ENCODE measurements at regions not wholly inside any gene's neighbourhood (a gene's known extent, or its start where the extent isn't known, plus 50 kb on each side); places are given as distances from the start of the nearest gene placed in this dataset.
A peak's percentile ranks its signal among the peaks of the same experiment; 100 is the strongest.
"Not testable (repeated sequence)": the region's sequence is repeated elsewhere in the genome, so short reads cannot be mapped to it uniquely, and the experiment has no call there.

DNA sequence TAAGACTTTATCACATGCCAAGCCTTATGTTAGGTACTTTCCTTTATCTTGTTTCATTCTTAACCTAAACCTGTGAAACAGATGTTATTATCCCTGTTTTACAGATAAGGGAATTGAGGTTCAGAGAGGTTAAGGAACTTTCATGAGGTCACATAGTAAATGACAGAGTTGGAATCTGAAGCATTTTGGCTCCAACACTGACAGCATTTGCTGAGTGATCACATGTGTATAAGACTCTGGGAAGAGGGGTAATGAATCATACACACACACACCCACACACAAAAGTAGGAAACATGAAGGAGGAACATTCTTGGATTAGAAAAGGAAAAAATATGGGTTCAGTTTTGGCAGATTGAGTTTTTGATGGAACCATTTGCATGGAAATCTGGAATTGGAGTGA lies 212.5 kb downstream of the GJA1 start:
- no peak for DNase-seq

GRCh38 chr6:121649951-121650350 lies 214.5 kb downstream of the GJA1 start:
- no peak for DNase-seq

- DNase-seq = no peak
These were observed 216.0 kb downstream of the GJA1 start for GRCh38 chr6:121651420-121651819.

GRCh38 chr6:121652223-121652622 lies 216.8 kb downstream of the GJA1 start:
- DNase-seq = no peak

DNA sequence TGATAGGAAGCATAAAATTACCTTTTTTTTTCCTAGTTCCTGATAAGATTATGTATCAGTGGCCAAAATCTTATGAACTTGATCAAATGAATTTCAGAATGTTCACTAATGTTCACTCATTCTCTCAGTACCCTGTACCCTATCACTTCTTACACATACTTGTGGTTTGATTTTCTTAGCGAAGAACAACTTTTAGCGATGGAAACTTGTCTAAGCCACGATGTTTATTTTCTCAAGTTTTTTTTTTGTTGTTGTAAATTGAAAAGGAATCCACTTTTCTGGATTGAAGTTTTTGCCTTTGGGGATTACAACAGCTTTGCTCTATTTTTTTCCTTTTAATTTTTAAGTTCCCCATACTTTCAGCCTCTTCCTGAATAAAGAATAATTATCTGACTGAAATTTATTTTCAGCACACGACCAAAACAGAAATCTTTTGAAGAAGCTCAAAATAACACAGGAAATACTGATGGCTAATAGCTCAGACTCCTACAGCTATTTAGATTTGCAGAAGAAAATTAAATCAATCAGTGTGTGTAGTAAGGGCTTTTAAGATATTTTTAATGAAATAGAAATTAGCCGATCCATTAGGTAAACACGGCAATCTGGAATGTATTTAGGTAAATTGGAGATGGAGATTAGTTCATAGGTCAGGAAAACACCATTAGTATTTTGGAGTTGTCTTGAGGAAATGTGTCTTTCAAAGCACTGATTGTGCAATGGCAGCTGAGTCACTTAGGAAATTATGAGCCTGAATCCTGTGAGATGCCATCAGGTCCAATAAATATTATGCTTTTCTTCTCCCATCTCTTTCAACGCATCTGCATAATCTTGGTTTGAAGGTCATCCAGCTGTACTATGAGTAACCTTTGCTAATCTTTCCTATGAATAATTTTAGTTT lies 217.5 kb downstream of the GJA1 start:
- no peak for DNase-seq

DNA sequence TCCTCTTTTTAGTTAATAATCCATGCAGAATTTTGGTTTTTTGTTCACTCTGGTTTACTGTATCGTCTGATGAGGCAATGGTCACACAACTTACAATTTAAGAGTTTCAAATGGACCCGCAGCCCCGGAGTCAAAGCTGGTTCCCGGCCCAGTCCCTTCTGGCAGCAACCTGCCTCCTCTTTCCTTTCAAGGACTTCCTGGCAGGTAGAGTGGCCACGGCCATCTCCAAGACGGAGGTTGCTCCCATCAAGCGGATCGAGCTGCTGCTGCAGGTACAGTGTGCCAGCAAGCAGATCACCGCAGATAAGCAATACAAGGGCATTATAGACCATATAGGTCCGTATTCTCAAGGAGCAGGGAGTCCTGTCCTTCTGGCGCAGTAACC lies 218.2 kb downstream of the GJA1 start:
- no peak for DNase-seq

- DNase-seq = no peak
These were observed 222.5 kb downstream of the GJA1 start for GRCh38 chr6:121657972-121658371.

- no peak for DNase-seq
These were observed 224.8 kb downstream of the GJA1 start for GRCh38 chr6:121660277-121660676.

GRCh38 chr6:121663292-121663810 lies 227.9 kb downstream of the GJA1 start:
- DNase-seq = no peak

DNA sequence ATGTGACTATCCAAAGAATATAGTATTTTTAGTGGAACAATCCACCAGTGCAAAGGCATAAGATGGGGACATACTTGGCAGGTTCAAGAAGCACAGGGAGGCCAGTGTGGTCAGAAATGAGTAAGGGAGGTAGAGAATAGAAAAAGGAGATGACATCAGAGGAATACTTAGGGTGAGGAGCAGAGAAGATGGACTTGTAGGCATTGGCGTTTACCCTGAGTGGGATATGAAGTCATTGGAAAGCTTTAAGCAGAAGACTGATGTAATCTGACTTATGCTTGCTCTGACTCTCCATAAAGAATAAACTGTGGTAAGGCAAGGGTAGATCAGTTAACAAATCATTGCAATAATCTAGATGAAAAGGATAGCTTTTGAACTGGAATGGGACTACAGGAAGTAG lies 228.7 kb downstream of the GJA1 start:
- DNase-seq = no peak

- DNase-seq = no peak
These were observed 231.4 kb downstream of the GJA1 start for GRCh38 chr6:121666814-121667213.

GRCh38 chr6:121668259-121668658 lies 232.8 kb downstream of the GJA1 start:
- no peak for DNase-seq

GRCh38 chr6:121670511-121670910 lies 235.1 kb downstream of the GJA1 start:
- DNase-seq = no peak

DNA sequence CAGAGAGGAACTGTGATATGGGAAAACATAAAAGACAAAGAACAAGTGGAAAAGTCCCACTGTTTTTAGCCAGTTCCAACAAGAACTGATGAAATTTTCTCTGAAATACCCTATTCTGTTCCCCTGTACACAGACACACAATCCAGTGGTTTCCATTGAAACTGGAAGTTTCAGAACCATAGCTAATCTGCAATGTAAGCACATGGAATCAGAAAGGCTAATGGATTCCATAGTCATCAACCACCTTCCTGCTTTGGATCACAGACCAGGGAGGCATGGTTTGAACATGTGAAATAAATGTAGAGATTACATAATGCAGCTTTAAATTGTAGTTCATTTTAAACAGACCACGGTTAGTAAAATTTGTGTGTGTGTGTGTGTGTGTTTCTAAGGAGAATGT lies 242.1 kb downstream of the GJA1 start:
- no peak for DNase-seq

- DNase-seq = no peak
These were observed 242.8 kb downstream of the GJA1 start for GRCh38 chr6:121678245-121678644.

DNA sequence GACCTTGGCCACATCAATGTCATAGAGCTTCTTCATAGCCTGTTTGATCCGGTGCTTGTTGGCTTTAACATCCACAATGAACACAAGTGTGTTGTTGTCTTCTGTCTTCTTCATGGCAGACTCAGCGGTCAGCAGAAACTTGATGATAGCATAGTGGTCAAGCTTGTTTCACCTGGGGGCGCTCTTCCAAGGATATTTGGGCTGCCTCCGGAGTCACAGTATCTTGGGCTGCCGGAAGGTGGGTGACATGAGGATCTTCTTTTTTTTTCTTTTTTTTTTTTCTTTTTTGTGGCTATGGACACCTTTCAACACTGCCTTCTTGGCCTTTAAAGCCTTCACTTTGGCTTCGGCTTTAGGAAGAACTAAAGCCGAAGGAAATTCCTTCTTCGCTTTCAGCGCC lies 244.6 kb downstream of the GJA1 start:
- DNase-seq = no peak

DNA sequence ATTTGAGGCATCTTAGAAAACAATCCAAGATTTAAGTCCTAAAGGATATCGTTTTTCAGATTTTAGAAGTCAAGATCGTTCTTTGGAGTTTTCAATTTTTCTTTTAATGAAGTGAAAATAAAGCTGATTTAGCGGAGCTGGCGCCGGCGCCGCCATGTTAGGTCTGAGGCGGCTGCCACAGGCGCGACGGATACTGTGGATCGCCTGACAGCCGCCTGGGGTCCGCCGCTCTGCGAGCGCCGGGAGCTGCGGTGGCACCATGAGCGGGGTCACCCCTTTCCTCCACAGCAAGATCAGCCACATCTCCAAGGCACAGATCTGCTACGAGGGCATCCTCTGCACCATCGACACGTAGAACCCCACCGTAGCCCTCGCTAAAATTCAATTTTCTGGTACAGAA lies 247.2 kb downstream of the GJA1 start:
- no peak for DNase-seq

GRCh38 chr6:121685806-121686205 lies 250.4 kb downstream of the GJA1 start:
- DNase-seq = not testable (repeated sequence)

DNA sequence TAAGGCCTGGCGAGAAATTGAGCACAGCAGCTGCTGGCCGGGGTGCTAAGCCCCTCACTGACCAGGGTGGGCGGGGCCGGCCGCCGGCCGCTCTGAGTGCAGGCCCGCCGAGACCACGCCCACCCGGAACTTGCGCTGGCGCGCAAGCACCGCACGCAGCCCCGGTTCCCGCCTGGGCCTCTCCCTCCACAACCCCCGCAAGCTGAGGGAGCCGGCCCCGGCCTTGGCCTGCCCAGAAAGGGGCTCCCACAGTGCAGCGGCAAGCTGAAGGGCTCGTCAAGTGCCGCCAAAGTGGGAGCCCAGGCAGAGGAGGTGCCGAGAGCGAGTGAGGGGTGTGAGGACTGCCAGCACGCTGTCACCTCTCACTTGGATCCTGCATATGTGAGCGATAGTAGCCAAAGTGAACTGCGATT lies 251.2 kb downstream of the GJA1 start:
- no peak for DNase-seq

DNA sequence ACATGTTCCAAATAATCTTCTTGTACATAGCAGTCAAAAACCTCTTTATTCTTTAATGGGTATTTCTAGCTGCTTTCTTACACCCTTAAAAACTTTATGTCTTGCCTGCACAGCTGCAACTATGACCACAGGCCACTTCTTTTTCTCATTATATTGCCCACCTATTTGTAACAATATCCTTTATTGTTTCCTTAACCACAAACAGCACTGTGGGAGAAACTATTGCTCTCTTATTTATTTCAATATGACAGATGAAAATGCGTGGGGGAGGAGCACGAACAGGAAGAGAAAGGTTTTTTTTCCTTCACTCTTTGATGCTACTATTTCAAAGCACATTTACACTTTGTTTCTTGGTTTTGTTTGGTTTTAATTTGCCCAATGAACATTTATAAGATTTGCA lies 253.5 kb downstream of the GJA1 start:
- DNase-seq = no peak

- no peak for DNase-seq
These were observed 255.7 kb downstream of the GJA1 start for GRCh38 chr6:121691126-121691551.

DNA sequence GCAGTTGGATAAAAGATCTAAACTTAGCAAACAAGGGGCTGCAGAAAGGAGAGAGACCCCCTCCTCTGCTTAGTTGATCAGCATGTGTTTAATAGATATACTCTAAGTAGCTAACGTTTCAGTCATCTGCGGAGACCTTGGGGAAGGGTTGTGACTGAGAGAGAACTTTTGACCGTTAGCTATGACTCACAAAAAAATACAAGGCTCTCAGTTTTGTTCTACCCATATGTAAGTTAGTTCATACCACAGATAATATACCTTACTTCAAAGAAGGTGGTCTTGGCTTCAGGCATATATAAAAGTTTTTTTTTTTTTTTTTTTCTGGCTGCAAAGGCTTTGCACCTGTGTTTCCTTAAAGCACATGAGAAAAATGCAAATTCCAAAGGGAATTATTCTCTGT lies 258.9 kb downstream of the GJA1 start:
- DNase-seq = no peak

- peak; percentile 47 for DNase-seq
These were observed 259.4 kb downstream of the GJA1 start for GRCh38 chr6:121694801-121695251.

DNA sequence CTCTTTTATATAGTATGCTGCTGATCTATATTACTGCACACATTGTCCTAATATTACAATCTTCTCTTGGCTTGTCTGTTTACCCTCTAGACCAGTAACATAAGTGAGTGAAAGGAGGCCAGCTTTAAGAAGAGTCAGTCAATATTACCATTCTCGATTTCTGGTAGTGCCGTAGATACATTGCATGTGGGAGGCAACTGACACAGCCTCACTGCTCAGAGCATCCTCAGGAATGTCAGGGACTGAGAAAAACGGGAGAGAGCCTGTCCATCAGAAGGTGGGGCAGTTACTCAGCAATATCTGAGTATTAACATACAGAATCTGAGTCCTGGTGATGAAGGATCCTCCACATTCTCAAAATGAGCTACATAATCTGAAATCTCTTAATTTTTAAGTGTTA lies 259.9 kb downstream of the GJA1 start:
- DNase-seq = no peak

DNA sequence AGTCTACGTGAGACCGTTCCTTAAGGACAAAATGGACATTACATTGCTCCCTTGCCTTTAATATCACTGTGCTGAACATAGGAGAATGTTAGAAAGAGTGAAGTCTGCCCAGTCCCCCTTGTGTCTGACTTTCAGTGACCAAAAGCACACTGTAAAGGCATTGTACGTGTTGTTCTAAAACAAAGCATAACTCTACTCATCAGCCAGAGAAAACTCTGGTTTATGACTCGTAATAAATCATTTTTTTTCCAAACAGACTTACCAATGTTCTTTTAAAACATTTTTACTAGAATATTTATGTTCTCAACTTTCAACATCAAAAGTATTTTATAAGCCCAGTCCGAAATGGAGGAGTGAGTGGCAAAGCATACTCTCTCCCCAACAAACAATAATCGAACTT lies 262.5 kb downstream of the GJA1 start:
- no peak for DNase-seq
